HCT116 (cell line): ENCODE measurements at regions not wholly inside any gene's neighbourhood (a gene's known extent, or its start where the extent isn't known, plus 50 kb on each side); places are given as distances from the start of the nearest gene placed in this dataset.

Experiments
- ATAC-seq: fragments of 200-7000 bp; cut with Tn5 transposase; 2 replicates; pipeline ENCODE4 v1.9.1; 2020; ENCODE audit warnings: mild to moderate bottlenecking, moderate library complexity
- BruUV-seq: library from RNA; stranded (reverse); fragments of 400-500 nt; replicated peaks from 2 replicates; lab custom pipeline; 2021; lab: Mats Ljungman, UMichigan
- CTCF ChIA-PET: fragments of 300-600 bp; sonication (Branson Sonifier 250); formaldehyde crosslinking; loops from one replicate; lab custom pipeline; 2021; ENCODE audit warnings: antibody characterized with exemption; lab: Charles Lee
- POLR2A ChIA-PET: fragments of 300-600, 350-600 bp; sonication (Branson Sonifier 250); formaldehyde crosslinking; loops from one replicate; lab custom pipeline; 2021; ENCODE audit warnings: antibody characterized with exemption; lab: Charles Lee
- RAD21 ChIA-PET, 2 experiments: fragments of 300-600 bp; sonication (Branson Sonifier 250); formaldehyde crosslinking; loops; one replicate each; lab custom pipeline; 2023; ENCODE audit warnings: low total read pairs in 2 of 2; ENCODE audit not compliant: uncharacterized antibody in 2 of 2, unreplicated experiment in 2 of 2, low non-redundant PET in 1 of 2; lab: Charles Lee
- DNase-seq: peaks from one replicate; pipeline ENCODE4 v3.0.0-alpha.2; 2010; ENCODE audit warnings: low read depth, low spot score
- H2AFZ ChIP-seq: fragments of 200-600 bp; shearing (Covaris generic), sonication (generic); 2 replicates; pipeline ENCODE4 v1.6.1; 2017; ENCODE audit warnings: low read depth, mixed run types, mixed read lengths, antibody characterized with exemption, low read length; ENCODE audit not compliant: poor library complexity, severe bottlenecking
- H3K27ac ChIP-seq: 2 replicates; pipeline ENCODE4 v1.5.1; 2012; ENCODE audit warnings: low read depth, low read length
- H3K27me3 ChIP-seq: fragments of 200-600 bp; sonication (generic); 2 replicates; pipeline ENCODE4 v1.6.1; 2016; ENCODE audit warnings: mixed run types, low read length, mixed read lengths; ENCODE audit not compliant: insufficient read depth
- H3K36me3 ChIP-seq, 2 experiments: fragments of 200-500 bp in 1 of 2; fragments of 200-600 bp in 1 of 2; sonication (Bioruptor generic) in 1 of 2; sonication (generic) in 1 of 2; 2 replicates each; pipeline versions ENCODE4 v1.5.1 to v1.6.1; 2014 to 2016; ENCODE audit warnings: low read length in 2 of 2, inconsistent platforms in 1 of 2, mixed read lengths in 1 of 2, mixed run types in 1 of 2; ENCODE audit not compliant: insufficient read depth in 2 of 2, control insufficient read depth in 1 of 2
- H3K4me1 ChIP-seq, 2 experiments: fragments of 200-600 bp in 1 of 2; sonication (generic) in 1 of 2; 2 replicates each; pipeline versions ENCODE4 v1.5.1 to v1.6.1; 2012 to 2017; ENCODE audit warnings: low read length in 2 of 2, inconsistent platforms in 1 of 2, mild to moderate bottlenecking in 1 of 2, mixed read lengths in 1 of 2, mixed run types in 1 of 2, moderate library complexity in 1 of 2; ENCODE audit not compliant: insufficient read depth in 2 of 2, control insufficient read depth in 1 of 2
- H3K4me2 ChIP-seq: fragments of 200-600 bp; sonication (generic); 2 replicates; pipeline ENCODE4 v1.6.1; 2017; ENCODE audit warnings: mixed run types, low read length, mixed read lengths
- H3K4me3 ChIP-seq, 2 experiments: fragments of 200-600 bp in 1 of 2; sonication (generic) in 1 of 2; replicated peaks in 1 of 2; 2 replicates each; pipeline ENCODE4 v1.5.1; 2011 to 2016; ENCODE audit warnings: low read length in 2 of 2, control low read depth in 1 of 2, low read depth in 1 of 2, mild to moderate bottlenecking in 1 of 2, mixed read lengths in 1 of 2, mixed run types in 1 of 2
- H3K79me2 ChIP-seq: fragments of 200-600 bp; sonication (generic); 2 replicates; pipeline ENCODE4 v1.6.1; 2017; ENCODE audit warnings: mild to moderate bottlenecking, mixed run types, low read length, moderate library complexity, mixed read lengths; ENCODE audit not compliant: insufficient read depth
- H3K9ac ChIP-seq: fragments of 200-600 bp; sonication (generic); 2 replicates; pipeline ENCODE4 v1.6.1; 2016; ENCODE audit warnings: low read length, mixed read lengths
- H3K9me2 ChIP-seq: fragments of 200-600 bp; sonication (generic), shearing (Covaris generic); 2 replicates; pipeline ENCODE4 v1.6.1; 2017; ENCODE audit warnings: mixed run types, mild to moderate bottlenecking, moderate library complexity; ENCODE audit not compliant: insufficient read depth
- H3K9me3 ChIP-seq, 2 experiments: fragments of 200-500 bp in 1 of 2; fragments of 200-600 bp in 1 of 2; sonication (Bioruptor generic) in 1 of 2; sonication (generic) in 1 of 2; 2 replicates each; pipeline ENCODE4 v1.6.1; 2014 to 2017; ENCODE audit warnings: low read length in 2 of 2, mixed read lengths in 2 of 2, inconsistent platforms in 1 of 2, low read depth in 1 of 2, mild to moderate bottlenecking in 1 of 2, mixed run types in 1 of 2, moderate library complexity in 1 of 2; ENCODE audit not compliant: control insufficient read depth in 1 of 2, insufficient read depth in 1 of 2
- H4K20me1 ChIP-seq: fragments of 200-600 bp; sonication (generic), shearing (Covaris generic); 2 replicates; pipeline ENCODE4 v1.6.1; 2017; ENCODE audit warnings: mixed run types, mild to moderate bottlenecking, moderate library complexity; ENCODE audit not compliant: insufficient read depth
- CBX3 ChIP-seq: IDR thresholded peaks from 2 replicates; pipeline ENCODE4 v1.6.1; 2012; ENCODE audit warnings: low read depth
- CEBPB ChIP-seq: IDR thresholded peaks from 2 replicates; pipeline ENCODE4 v1.6.1; 2012; ENCODE audit warnings: low read depth
- CTCF ChIP-seq, 3 experiments: fragments of 200-600 bp in 1 of 3; sonication (generic) in 1 of 3; IDR thresholded peaks in 2 of 3; conservative IDR thresholded peaks in 1 of 3; 2 replicates each; pipeline ENCODE4 v1.5.1; 2012 to 2017; ENCODE audit warnings: low read depth in 2 of 3, low read length in 2 of 3, antibody characterized with exemption in 1 of 3, borderline replicate concordance in 1 of 3, control low read depth in 1 of 3, mild to moderate bottlenecking in 1 of 3, mixed read lengths in 1 of 3, mixed run types in 1 of 3, moderate library complexity in 1 of 3; ENCODE audit not compliant: insufficient read depth in 1 of 3
- EGR1 ChIP-seq: IDR thresholded peaks from 2 replicates; pipeline ENCODE4 v1.6.1; 2012; ENCODE audit warnings: low read depth
- ELF1 ChIP-seq: IDR thresholded peaks from 2 replicates; pipeline ENCODE4 v1.6.1; 2012; ENCODE audit warnings: low read depth, borderline replicate concordance
- EZH2 ChIP-seq: fragments of 200-600 bp; sonication (generic); IDR thresholded peaks from 2 replicates; pipeline ENCODE4 v1.6.1; 2017; ENCODE audit warnings: antibody characterized with exemption, mixed run types
- FOSL1 ChIP-seq: IDR thresholded peaks from 2 replicates; pipeline ENCODE4 v1.6.1; 2012; ENCODE audit warnings: low read depth
- JUND ChIP-seq: IDR thresholded peaks from 2 replicates; pipeline ENCODE4 v1.6.1; 2012
- MAX ChIP-seq: IDR thresholded peaks from 2 replicates; pipeline ENCODE4 v1.6.1; 2012
- POLR2A ChIP-seq: IDR thresholded peaks from 2 replicates; pipeline ENCODE4 v1.7.0; 2011; ENCODE audit warnings: borderline replicate concordance; ENCODE audit not compliant: insufficient read depth, insufficient read length; ENCODE audit errors: extremely low read depth
- POLR2AphosphoS5 ChIP-seq: IDR thresholded peaks from 2 replicates; pipeline ENCODE4 v1.6.1; 2011; ENCODE audit warnings: mild to moderate bottlenecking, low read depth, low read length, moderate library complexity
- RAD21 ChIP-seq: IDR thresholded peaks from 2 replicates; pipeline ENCODE4 v1.6.1; 2012; ENCODE audit warnings: low read depth, mild to moderate bottlenecking
- REST ChIP-seq: IDR thresholded peaks from 2 replicates; pipeline ENCODE4 v1.6.1; 2012; ENCODE audit warnings: low read depth
- SIN3A ChIP-seq: IDR thresholded peaks from 2 replicates; pipeline ENCODE4 v1.6.1; 2012; ENCODE audit warnings: low read depth
- SP1 ChIP-seq: IDR thresholded peaks from 2 replicates; pipeline ENCODE4 v1.6.1; 2012; ENCODE audit warnings: low read depth
- ZFX ChIP-seq: fragments of 450-650 bp; IDR thresholded peaks from 2 replicates; pipeline ENCODE4 v1.6.1; 2017
- ZNF274 ChIP-seq: fragments of 200-500 bp; sonication (Bioruptor generic); IDR thresholded peaks from 2 replicates; pipeline ENCODE4 v1.6.1; 2014; ENCODE audit warnings: mild to moderate bottlenecking, low read depth, low read length, inconsistent platforms
- intact Hi-C: fragments of 100-400 bp; cut with micrococcal nuclease; formaldehyde crosslinking; loops from 2 replicates; pipeline ENCODE4 v1.10.0; 2022

- Histone ChIP-seq H3K9ac (no peak overlapping the region), H3K4me2 (no peak overlapping the region), H3K27me3 (peaks cover 14% of the 10 kb centered on the region), H3K27ac (no peak overlapping the region), H3K4me3 (no peak overlapping the region), H3K36me3 (no peaks in the 10 kb centered on the region), H3K9me3 (no peaks in the 10 kb centered on the region), H2AFZ (no peak overlapping the region), H4K20me1 (no peaks in the 10 kb centered on the region), H3K4me1 (no peaks in the 10 kb centered on the region), H3K9me2 (no peaks in the 10 kb centered on the region), H3K79me2 (no peaks in the 10 kb centered on the region)
- TF ChIP-seq SIN3A (no peak), CEBPB (no peak), FOSL1 (no peak), CBX3 (no peak), ELF1 (no peak), ZFX (no peak)
- DNase-seq: no peak
- intact Hi-C loops: no loop called here
- no peak for ATAC-seq
- POLR2A ChIA-PET: no interaction called here
- no TSS peak for BruUV-seq
- CTCF ChIA-PET: no interaction called here
- RAD21 ChIA-PET: no interaction called here
These were observed 290.9 kb upstream of the SIX2 start for GRCh38 chr2:45300026-45300750.

GRCh38 chr2:45299361-45299760 lies 290.1 kb upstream of the SIX2 start:
- Histone ChIP-seq H3K79me2 (no peaks in the 10 kb centered on the region), H2AFZ (no peak overlapping the region), H3K27ac (no peak overlapping the region), H3K4me2 (no peak overlapping the region), H3K4me3 (no peak overlapping the region), H3K9me3 (no peaks in the 10 kb centered on the region), H3K36me3 (no peaks in the 10 kb centered on the region), H3K9ac (no peak overlapping the region), H3K9me2 (no peaks in the 10 kb centered on the region), H3K27me3 (peaks cover 12% of the 10 kb centered on the region), H4K20me1 (no peaks in the 10 kb centered on the region), H3K4me1 (no peaks in the 10 kb centered on the region)
- CTCF ChIA-PET: no interaction called here
- RAD21 ChIA-PET: no interaction called here
- no TSS peak for BruUV-seq
- DNase-seq (no peak), ATAC-seq (no peak)
- intact Hi-C loops: no loop called here
- POLR2A ChIA-PET: no interaction called here
- TF ChIP-seq RAD21 (no peak), FOSL1 (no peak), EGR1 (no peak), JUND (no peak), SP1 (no peak), CTCF (IDR thresholded peaks at IDR 0.05 in 2 of 3, conservative IDR thresholded peaks at IDR 0.05 in 1 of 3; ENCODE audit: borderline replicate concordance in 1 of 3, insufficient read depth in 1 of 3, low read depth in 2 of 3, low read length in 2 of 3) (no peak), MAX (no peak), ELF1 (no peak), POLR2A (no peak), POLR2AphosphoS5 (no peak), ZNF274 (no peak), REST (no peak), EZH2 (no peak)
